Sigmoid colon (tissue), 6 donors: ENCODE measurements at regions not wholly inside any gene's neighbourhood (a gene's known extent, or its start where the extent isn't known, plus 50 kb on each side); places are given as distances from the start of the nearest gene placed in this dataset.

Source experiments
- DNase-seq: peaks from one replicate; pipeline ENCODE4 v3.0.0-alpha.2; 2019
- H3K27ac ChIP-seq, 4 donors: fragments of 200-600 bp; sonication (generic); one replicate each; pipeline ENCODE4 v1.5.1; 2016 to 2019; ENCODE audit warnings: mild to moderate bottlenecking in 1 of 4
- H3K27me3 ChIP-seq, 3 donors: fragments of 200-600 bp; sonication (generic); one replicate each; pipeline ENCODE4 v1.5.1; 2019; ENCODE audit warnings: mild to moderate bottlenecking in 1 of 3
- H3K36me3 ChIP-seq, 4 donors: fragments of 200-600 bp; sonication (generic); one replicate each; pipeline ENCODE4 v1.5.1; 2016 to 2019
- H3K4me1 ChIP-seq, 4 donors: fragments of 200-600 bp; sonication (generic); one replicate each; pipeline ENCODE4 v1.5.1; 2017 to 2019
- H3K4me3 ChIP-seq, 4 donors: fragments of 200-600 bp; sonication (generic); one replicate each; pipeline ENCODE4 v1.5.1; 2017 to 2019; ENCODE audit warnings: mild to moderate bottlenecking in 2 of 4, moderate library complexity in 1 of 4
- H3K9me3 ChIP-seq, 4 donors: fragments of 200-600 bp in 3 of 4; sonication (generic) in 3 of 4; one replicate each; pipeline versions ENCODE4 v1.5.1 to v1.6.1; 2013 to 2019
- CTCF ChIP-seq, 4 experiments: fragments of 450-650 bp in 3 of 4; fragments of 200-600 bp in 1 of 4; IDR thresholded peaks; one replicate each; pipeline ENCODE4 v1.5.1; 2016 to 2019; ENCODE audit warnings: antibody characterized with exemption in 4 of 4, mild to moderate bottlenecking in 3 of 4, moderate library complexity in 2 of 4
- EP300 ChIP-seq, 4 donors: sonication (generic); formaldehyde crosslinking; IDR thresholded peaks; one replicate each; pipeline ENCODE4 v1.6.1; 2017; ENCODE audit warnings: antibody characterized with exemption in 4 of 4
- POLR2A ChIP-seq, 2 donors: fragments of 450-650 bp; IDR thresholded peaks; one replicate each; pipeline ENCODE4 v1.6.1; 2016; ENCODE audit warnings: antibody characterized with exemption in 2 of 2, mild to moderate bottlenecking in 2 of 2, moderate library complexity in 2 of 2
- POLR2AphosphoS5 ChIP-seq, 4 donors: sonication (generic); formaldehyde crosslinking; IDR thresholded peaks; one replicate each; pipeline ENCODE4 v1.6.1; 2017; ENCODE audit warnings: antibody characterized with exemption in 4 of 4
- WGBS, 2 donors: extraction: QIAGEN DNeasy Blood & Tissue Kit; methylation state at CpG; one replicate each; pipeline ENCODE4 v1.1.7; 2013; 5-methylcytosine and 5-hydroxymethylcytosine counted together
- intact Hi-C: fragments of 100-400 bp; cut with DNase I; formaldehyde crosslinking; loops from one replicate; pipeline ENCODE4 v1.15.1; 2023
- donor health status: healthy with polysubstance abuse.
- donor health status: healthy.

GRCh38 chr11:121749691-121750090, 296.9 kb upstream of the SORL1-AS1 start:
- Histone ChIP-seq H3K36me3 (no peaks in the 10 kb centered on the region), H3K4me1 (peaks cover 0 to 9% (median 2%) of the 10 kb centered on the region in 4 donors), H3K9me3 (no peaks in the 10 kb centered on the region), H3K27ac (no peak overlapping the region), H3K4me3 (no peak overlapping the region), H3K27me3 (no peaks in the 10 kb centered on the region)
- intact Hi-C loops: no loop called here
- TF ChIP-seq POLR2A (IDR thresholded peaks at IDR 0.05): no peak
- TF ChIP-seq EP300 (IDR thresholded peaks at IDR 0.05): no peak
- no peak for TF ChIP-seq CTCF (IDR thresholded peaks at IDR 0.05)
- no peak for TF ChIP-seq POLR2AphosphoS5 (IDR thresholded peaks at IDR 0.05)
- DNase-seq: no peak
- WGBS, 2 donors: 67 to 81% methylated on average over 3 of the region's 3 CpGs

GRCh38 chr11:121748068-121748467, 295.3 kb upstream of the SORL1-AS1 start:
- no peak for DNase-seq
- no peaks in the 10 kb centered on the region for H3K36me3 ChIP-seq
- no peaks in the 10 kb centered on the region for H3K27me3 ChIP-seq
- H3K4me3 ChIP-seq: no peak overlapping the region
- H3K4me1 ChIP-seq: peaks cover 0 to 9% (median 2%) of the 10 kb centered on the region in 4 donors
- TF ChIP-seq POLR2A (IDR thresholded peaks at IDR 0.05): no peak
- WGBS, 2 donors: 78 to 85% methylated on average over 1 of the region's 1 CpG
- intact Hi-C loops: no loop called here
- peaks cover 0 to 5% (median 1%) of the 10 kb centered on the region in 4 donors for H3K9me3 ChIP-seq
- no peak overlapping the region for H3K27ac ChIP-seq

GRCh38 chr11:121743285-121743684, 290.5 kb upstream of the SORL1-AS1 start:
- WGBS, 2 donors: 95% methylated on average over 1 of the region's 1 CpG
- Histone ChIP-seq H3K4me1 (peaks cover 0 to 37% (median 32%) of the 10 kb centered on the region in 4 donors), H3K9me3 (peaks cover 0 to 5% (median 1%) of the 10 kb centered on the region in 4 donors), H3K27ac (peak overlapping the region in 3 of 4 donors; percentile 82 to 89 (median 86)), H3K27me3 (no peaks in the 10 kb centered on the region), H3K36me3 (no peaks in the 10 kb centered on the region), H3K4me3 (no peak overlapping the region)
- intact Hi-C loops: loop anchor here (5.0 kb wide), 1 partner anchor 71 kb away; no protein-coding TSS in a partner anchor
- no peak for DNase-seq
- TF ChIP-seq POLR2A (IDR thresholded peaks at IDR 0.05): no peak
- peak in 3 of 4 donors; percentile 35 to 67 (median 60) for TF ChIP-seq POLR2AphosphoS5 (IDR thresholded peaks at IDR 0.05)

GRCh38 chr11:121741761-121742361, 289.1 kb upstream of the SORL1-AS1 start:
- no peaks in the 10 kb centered on the region for H3K36me3 ChIP-seq
- TF ChIP-seq CTCF (IDR thresholded peaks at IDR 0.05) (no peak), EP300 (IDR thresholded peaks at IDR 0.05) (peak; percentile 57 to 94 (median 82)), POLR2A (IDR thresholded peaks at IDR 0.05) (no peak), POLR2AphosphoS5 (IDR thresholded peaks at IDR 0.05) (peak; percentile 75 to 92 (median 86))
- H3K27ac ChIP-seq: peak overlapping the region; percentile 82 to 89 (median 86)
- intact Hi-C loops: loop anchor here (1.0 to 5.0 kb wide), 5 partner anchors 19 to 461 kb away; no protein-coding TSS in a partner anchor
- peaks cover 0 to 5% (median 1%) of the 10 kb centered on the region in 4 donors for H3K9me3 ChIP-seq
- H3K27me3 ChIP-seq: no peaks in the 10 kb centered on the region
- DNase-seq: peak; percentile 94
- H3K4me1 ChIP-seq: peaks cover 0 to 37% (median 32%) of the 10 kb centered on the region in 4 donors
- H3K4me3 ChIP-seq: peak overlapping the region in 1 of 4 donors; percentile 7
- WGBS, 2 donors: 70 to 72% methylated on average over 8 of the region's 8 CpGs

GRCh38 chr11:121741351-121741760, 288.6 kb upstream of the SORL1-AS1 start:
- DNase-seq: peak; percentile 82
- peak overlapping the region in 1 of 4 donors; percentile 7 for H3K4me3 ChIP-seq
- peaks cover 0 to 5% (median 1%) of the 10 kb centered on the region in 4 donors for H3K9me3 ChIP-seq
- H3K36me3 ChIP-seq: no peaks in the 10 kb centered on the region
- H3K27me3 ChIP-seq: no peaks in the 10 kb centered on the region
- intact Hi-C loops: loop anchor here (1.0 to 5.0 kb wide), 4 partner anchors 18 to 462 kb away; no protein-coding TSS in a partner anchor
- peaks cover 0 to 37% (median 32%) of the 10 kb centered on the region in 4 donors for H3K4me1 ChIP-seq
- 78 to 81% methylated on average over 5 of the region's 5 CpGs for WGBS, 2 donors
- H3K27ac ChIP-seq: peak overlapping the region; percentile 82 to 89 (median 86)
- TF ChIP-seq EP300 (IDR thresholded peaks at IDR 0.05) (peak in 1 of 4 donors; percentile 63), POLR2A (IDR thresholded peaks at IDR 0.05) (no peak), CTCF (IDR thresholded peaks at IDR 0.05) (no peak), POLR2AphosphoS5 (IDR thresholded peaks at IDR 0.05) (peak; percentile 29 to 78 (median 64))
